ENCODE measurements at regions not wholly inside any gene's neighbourhood (a gene's known extent, or its start where the extent isn't known, plus 50 kb on each side); places are given as distances from the start of the nearest gene placed in this dataset.

DNA sequence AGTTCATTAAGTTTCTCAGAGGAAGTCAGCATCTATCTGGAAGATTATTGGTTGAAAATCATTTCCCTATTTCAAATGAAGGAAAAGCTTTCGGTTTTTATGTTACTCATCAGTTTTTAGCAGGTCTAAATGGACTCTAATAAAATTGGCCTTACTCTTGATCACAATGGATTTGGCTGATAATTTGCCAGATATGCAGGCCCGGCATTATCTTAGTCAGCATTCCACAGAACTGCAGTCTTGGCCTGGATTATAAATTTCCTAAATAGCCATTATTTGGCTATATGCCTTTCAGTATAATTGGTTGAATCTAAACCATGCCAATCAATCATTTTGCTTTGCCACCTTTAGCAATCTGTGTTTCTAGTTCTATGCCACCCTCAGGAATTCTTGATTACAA is 91.7 kb upstream of the KCNQ5 start:
- TF ChIP-seq, protein P1, sequence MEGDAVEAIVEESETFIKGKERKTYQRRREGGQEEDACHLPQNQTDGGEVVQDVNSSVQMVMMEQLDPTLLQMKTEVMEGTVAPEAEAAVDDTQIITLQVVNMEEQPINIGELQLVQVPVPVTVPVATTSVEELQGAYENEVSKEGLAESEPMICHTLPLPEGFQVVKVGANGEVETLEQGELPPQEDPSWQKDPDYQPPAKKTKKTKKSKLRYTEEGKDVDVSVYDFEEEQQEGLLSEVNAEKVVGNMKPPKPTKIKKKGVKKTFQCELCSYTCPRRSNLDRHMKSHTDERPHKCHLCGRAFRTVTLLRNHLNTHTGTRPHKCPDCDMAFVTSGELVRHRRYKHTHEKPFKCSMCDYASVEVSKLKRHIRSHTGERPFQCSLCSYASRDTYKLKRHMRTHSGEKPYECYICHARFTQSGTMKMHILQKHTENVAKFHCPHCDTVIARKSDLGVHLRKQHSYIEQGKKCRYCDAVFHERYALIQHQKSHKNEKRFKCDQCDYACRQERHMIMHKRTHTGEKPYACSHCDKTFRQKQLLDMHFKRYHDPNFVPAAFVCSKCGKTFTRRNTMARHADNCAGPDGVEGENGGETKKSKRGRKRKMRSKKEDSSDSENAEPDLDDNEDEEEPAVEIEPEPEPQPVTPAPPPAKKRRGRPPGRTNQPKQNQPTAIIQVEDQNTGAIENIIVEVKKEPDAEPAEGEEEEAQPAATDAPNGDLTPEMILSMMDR (IDR thresholded peaks at IDR 0.05; ENCODE audit: low read depth, low read length, missing control alignments), result no peak
- H3K4me3 ChIP-seq (ENCODE audit: low read depth, low read length), result no peak overlapping the region
- no peak for DNase-seq (ENCODE audit: low read depth)

DNA sequence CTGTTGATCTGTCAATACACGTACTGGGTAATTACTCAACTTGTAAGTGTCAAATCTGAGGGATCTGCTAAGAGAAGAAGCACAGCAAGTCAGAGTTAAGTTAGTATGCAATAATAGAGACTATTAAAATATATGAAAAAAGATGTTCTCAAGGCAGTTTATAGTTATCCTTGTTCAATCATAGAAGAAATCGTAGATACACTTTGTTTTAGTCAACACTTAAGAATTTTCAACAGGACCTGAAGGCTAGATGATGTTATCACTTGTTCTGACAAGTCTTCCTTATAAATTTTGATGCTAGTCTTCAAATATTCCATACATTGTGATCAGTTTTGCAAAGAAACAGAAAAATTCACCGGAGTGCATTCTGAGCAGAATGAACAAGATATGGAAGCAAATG is 91.1 kb upstream of the KCNQ5 start:
- TF ChIP-seq, protein P1 (IDR thresholded peaks at IDR 0.05; ENCODE audit: low read depth, low read length, missing control alignments), result no peak
- no peak for DNase-seq (ENCODE audit: low read depth)
- no peak overlapping the region for H3K4me3 ChIP-seq (ENCODE audit: low read depth, low read length)

DNA sequence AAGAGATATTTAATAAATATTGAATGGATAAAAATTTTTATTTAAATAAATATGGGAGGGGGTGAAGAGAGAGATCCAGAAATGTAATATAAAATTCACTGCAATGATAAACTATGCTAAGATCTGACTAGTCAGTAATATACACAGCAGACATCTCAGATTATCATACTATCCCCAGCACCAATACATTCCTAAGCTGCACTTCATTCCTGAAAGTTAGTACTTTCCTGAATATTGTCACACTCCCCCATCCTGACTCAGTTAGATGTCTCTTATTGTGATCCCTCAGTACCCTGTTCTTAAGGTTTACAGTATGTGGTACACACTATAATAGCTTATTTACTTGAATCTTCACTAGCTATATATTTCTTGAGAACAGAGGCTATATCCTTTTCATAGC is 88.3 kb upstream of the KCNQ5 start:
- no peak overlapping the region for H3K4me3 ChIP-seq (ENCODE audit: low read depth, low read length)
- DNase-seq (ENCODE audit: low read depth), result no peak
- TF ChIP-seq, protein P1 (IDR thresholded peaks at IDR 0.05; ENCODE audit: low read depth, low read length, missing control alignments), result no peak

DNA sequence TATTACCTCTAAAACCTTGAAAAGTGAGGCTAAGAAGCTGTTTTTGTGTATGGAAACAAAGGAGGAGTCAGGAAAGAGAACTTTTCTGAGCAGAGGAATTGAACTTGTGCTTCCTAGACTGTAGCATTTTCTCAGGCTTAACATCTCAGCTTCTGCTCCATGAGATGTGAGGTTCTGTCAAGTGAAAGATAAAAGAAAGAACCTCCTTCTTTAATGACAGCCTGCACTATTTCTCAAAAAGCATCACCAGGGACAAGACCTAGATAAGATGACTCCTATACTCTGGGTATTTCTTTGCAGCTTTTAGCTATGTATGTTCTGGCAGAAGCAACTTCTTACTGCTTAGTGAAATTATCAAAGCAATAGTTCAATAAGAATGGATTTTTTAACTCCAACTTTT is 87.6 kb upstream of the KCNQ5 start:
- DNase-seq (ENCODE audit: low read depth), result no peak
- H3K4me3 ChIP-seq (ENCODE audit: low read depth, low read length), result no peak overlapping the region
- TF ChIP-seq, protein P1 (IDR thresholded peaks at IDR 0.05; ENCODE audit: low read depth, low read length, missing control alignments), result no peak

DNA sequence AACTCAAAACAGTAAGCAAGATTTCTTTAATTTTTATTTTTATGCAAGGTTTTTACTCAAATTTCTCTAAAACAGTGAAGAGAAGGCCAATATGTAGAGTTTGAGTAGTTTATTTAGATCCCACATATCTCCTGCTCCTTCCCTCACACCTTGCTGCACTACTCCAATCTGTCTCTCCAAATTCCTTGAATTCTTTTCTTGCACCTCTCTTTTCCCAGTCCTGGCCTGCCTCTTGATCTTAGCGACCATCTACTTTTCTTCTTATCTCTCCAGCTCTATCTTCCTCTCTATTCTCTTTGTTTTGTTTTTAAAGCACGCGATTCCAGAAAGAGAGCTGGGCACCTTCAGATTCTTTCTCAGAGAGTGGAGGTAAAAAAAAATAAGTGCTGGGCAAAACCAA is 86.7 kb upstream of the KCNQ5 start:
- TF ChIP-seq, protein P1 (IDR thresholded peaks at IDR 0.05; ENCODE audit: low read depth, low read length, missing control alignments), result no peak
- H3K4me3 ChIP-seq (ENCODE audit: low read depth, low read length), result no peak overlapping the region
- DNase-seq (ENCODE audit: low read depth), result no peak

DNA sequence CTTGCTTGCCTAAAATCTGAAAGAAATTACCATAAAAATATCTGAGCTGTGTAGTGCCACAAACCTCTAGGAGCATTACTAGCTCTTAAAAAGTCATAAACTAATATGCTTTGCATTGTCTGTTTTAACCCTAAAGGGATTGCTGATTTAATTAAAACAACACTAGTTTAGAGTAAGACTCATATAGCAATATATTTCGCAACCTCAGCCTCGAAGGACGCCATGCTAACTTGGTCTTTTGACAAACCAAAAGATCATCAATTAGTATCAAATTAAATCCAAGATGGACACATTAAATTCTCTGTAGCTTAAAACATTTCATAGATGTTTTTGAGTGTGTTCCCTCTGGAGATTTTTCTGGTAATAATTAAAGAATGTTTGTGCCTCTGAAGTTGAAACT is 74.8 kb upstream of the KCNQ5 start:
- TF ChIP-seq, protein P1 (IDR thresholded peaks at IDR 0.05; ENCODE audit: low read depth, low read length, missing control alignments), result no peak
- no peak overlapping the region for H3K4me3 ChIP-seq (ENCODE audit: low read depth, low read length)
- no peak for DNase-seq (ENCODE audit: low read depth)

DNA sequence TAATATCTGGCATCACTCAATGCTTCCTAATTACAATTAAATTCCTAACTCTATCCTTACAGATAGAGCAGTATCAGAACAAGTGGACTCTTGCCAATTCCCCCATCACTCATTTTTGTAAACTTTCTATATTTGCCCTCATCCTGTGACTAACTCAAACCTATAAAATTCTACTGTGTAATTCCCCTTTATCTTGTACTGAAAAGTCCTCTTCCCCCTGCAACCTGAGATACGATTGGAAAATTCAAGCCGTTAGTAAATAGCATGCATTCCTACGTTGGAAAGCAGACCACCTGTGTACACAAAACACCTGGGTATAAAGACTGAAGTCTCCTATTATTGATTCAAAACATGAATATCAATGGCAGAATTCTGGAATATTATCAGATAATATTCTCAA is 70.4 kb upstream of the KCNQ5 start:
- no peak for DNase-seq (ENCODE audit: low read depth)
- TF ChIP-seq, protein P1 (IDR thresholded peaks at IDR 0.05; ENCODE audit: low read depth, low read length, missing control alignments), result no peak
- H3K4me3 ChIP-seq (ENCODE audit: low read depth, low read length), result no peak overlapping the region
